Neural progenitor cell (in vitro differentiated cells): ENCODE measurements at regions not wholly inside any gene's neighbourhood (a gene's known extent, or its start where the extent isn't known, plus 50 kb on each side); places are given as distances from the start of the nearest gene placed in this dataset.

Experiments
- DNase-seq: peaks from one replicate; pipeline ENCODE4 v3.0.0-alpha.2; 2016; ENCODE audit warnings: low spot score
- H2AFZ ChIP-seq: fragments of 200-600 bp; sonication (generic); replicated peaks from 2 replicates; pipeline ENCODE4 v1.6.1; 2016; ENCODE audit warnings: antibody characterized with exemption
- H3F3A ChIP-seq: fragments of 200-600 bp; sonication (generic); 2 replicates; pipeline ENCODE4 v1.6.1; 2016; ENCODE audit warnings: antibody characterized with exemption, low read depth
- H3K27ac ChIP-seq: fragments of 200-600 bp; sonication (generic); 2 replicates; pipeline ENCODE4 v1.5.1; 2016; ENCODE audit warnings: mild to moderate bottlenecking
- H3K27me3 ChIP-seq: fragments of 200-600 bp; sonication (generic); 2 replicates; pipeline ENCODE4 v1.6.1; 2016; ENCODE audit warnings: mild to moderate bottlenecking, moderate library complexity
- H3K36me3 ChIP-seq: fragments of 200-600 bp; sonication (generic); 2 replicates; pipeline ENCODE4 v1.5.1; 2016
- H3K4me1 ChIP-seq: fragments of 200-600 bp; sonication (generic); 2 replicates; pipeline ENCODE4 v1.6.1; 2016; ENCODE audit warnings: mixed run types
- H3K4me2 ChIP-seq: fragments of 200-600 bp; sonication (generic); 2 replicates; pipeline ENCODE4 v1.6.1; 2016
- H3K4me3 ChIP-seq: fragments of 200-600 bp; sonication (generic); 2 replicates; pipeline ENCODE4 v1.5.1; 2016
- H3K79me2 ChIP-seq: fragments of 200-600 bp; sonication (generic); 2 replicates; pipeline ENCODE4 v1.6.1; 2016; ENCODE audit warnings: low read depth
- H3K9ac ChIP-seq: fragments of 200-600 bp; sonication (generic); 2 replicates; pipeline ENCODE4 v1.6.1; 2016
- H3K9me3 ChIP-seq: fragments of 200-600 bp; sonication (generic); 2 replicates; pipeline ENCODE4 v1.5.1; 2016; ENCODE audit warnings: low read depth
- H4K20me1 ChIP-seq: fragments of 200-600 bp; sonication (generic); 2 replicates; pipeline ENCODE4 v1.6.1; 2016; ENCODE audit warnings: low read depth
- H3K27ac Mint-ChIP-seq: 3 replicates; pipeline ENCODE4 v1.8.0; 2021; ENCODE audit warnings: mixed read lengths
- H3K27me3 Mint-ChIP-seq: 2 replicates; pipeline ENCODE4 v1.8.0; 2022; ENCODE audit warnings: low read depth, mild to moderate bottlenecking, inconsistent platforms, moderate library complexity, mixed read lengths; ENCODE audit not compliant: insufficient read depth
- H3K36me3 Mint-ChIP-seq: 3 replicates; pipeline ENCODE4 v1.8.0; 2021; ENCODE audit warnings: mixed read lengths
- H3K4me1 Mint-ChIP-seq: 3 replicates; pipeline ENCODE4 v1.8.0; 2021; ENCODE audit warnings: mixed read lengths
- H3K4me3 Mint-ChIP-seq: 3 replicates; pipeline ENCODE4 v1.8.0; 2021; ENCODE audit warnings: mild to moderate bottlenecking, moderate library complexity, mixed read lengths
- H3K9me3 Mint-ChIP-seq: 3 replicates; pipeline ENCODE4 v1.8.0; 2020; ENCODE audit warnings: mixed read lengths
- CTCF ChIP-seq: fragments of 200-600 bp; sonication (generic); IDR thresholded peaks from 2 replicates; pipeline ENCODE4 v1.5.1; 2017; ENCODE audit warnings: antibody characterized with exemption, mild to moderate bottlenecking
- EZH2 ChIP-seq: fragments of 200-600 bp; sonication (generic); IDR thresholded peaks from 2 replicates; pipeline ENCODE4 v1.6.1; 2017; ENCODE audit warnings: antibody characterized with exemption, mild to moderate bottlenecking, moderate library complexity
- EZH2phosphoT487 ChIP-seq: fragments of 200-600 bp; sonication (generic); IDR thresholded peaks from 2 replicates; pipeline ENCODE4 v1.6.1; 2017; ENCODE audit warnings: antibody characterized with exemption

GRCh38 chr9:87006956-87007355 lies 59.6 kb upstream of the GAS1 start:
- no peaks in the 10 kb centered on the region for H3K27me3 Mint-ChIP-seq
- Histone ChIP-seq H3K4me2 (no peak overlapping the region), H4K20me1 (no peaks in the 10 kb centered on the region), H3K79me2 (no peaks in the 10 kb centered on the region), H3K36me3 (no peaks in the 10 kb centered on the region), H3K4me1 (no peaks in the 10 kb centered on the region), H3K4me3 (no peak overlapping the region), H3K27me3 (no peaks in the 10 kb centered on the region), H2AFZ (no peak overlapping the region), H3K27ac (no peak overlapping the region), H3K9ac (no peak overlapping the region), H3K9me3 (no peaks in the 10 kb centered on the region), H3F3A (no peaks in the 10 kb centered on the region)
- peaks cover 2% of the 10 kb centered on the region for H3K9me3 Mint-ChIP-seq
- peaks cover 7% of the 10 kb centered on the region for H3K4me1 Mint-ChIP-seq
- no peak for DNase-seq
- no peak overlapping the region for H3K4me3 Mint-ChIP-seq
- no peaks in the 10 kb centered on the region for H3K36me3 Mint-ChIP-seq
- H3K27ac Mint-ChIP-seq = peak overlapping the region; percentile 1
- no peak for TF ChIP-seq EZH2
- no peak for TF ChIP-seq EZH2phosphoT487
- no peak for TF ChIP-seq CTCF

GRCh38 chr9:87007711-87008366 lies 60.5 kb upstream of the GAS1 start:
- H3K4me2 ChIP-seq = no peak overlapping the region
- Mint-ChIP-seq H3K27ac (no peak overlapping the region), H3K9me3 (peaks cover 4% of the 10 kb centered on the region), H3K4me1 (peaks cover 7% of the 10 kb centered on the region), H3K4me3 (no peak overlapping the region), H3K36me3 (no peaks in the 10 kb centered on the region), H3K27me3 (no peaks in the 10 kb centered on the region)
- no peaks in the 10 kb centered on the region for H4K20me1 ChIP-seq
- H3F3A ChIP-seq = no peaks in the 10 kb centered on the region
- H3K27ac ChIP-seq = no peak overlapping the region
- no peaks in the 10 kb centered on the region for H3K4me1 ChIP-seq
- DNase-seq = no peak
- no peak overlapping the region for H2AFZ ChIP-seq
- no peaks in the 10 kb centered on the region for H3K36me3 ChIP-seq
- H3K9ac ChIP-seq = no peak overlapping the region
- H3K4me3 ChIP-seq = no peak overlapping the region
- H3K27me3 ChIP-seq = no peaks in the 10 kb centered on the region
- no peaks in the 10 kb centered on the region for H3K79me2 ChIP-seq
- TF ChIP-seq CTCF = no peak
- no peak for TF ChIP-seq EZH2phosphoT487
- no peak for TF ChIP-seq EZH2
- no peaks in the 10 kb centered on the region for H3K9me3 ChIP-seq

GRCh38 chr9:87008667-87009066 lies 61.4 kb upstream of the GAS1 start:
- H3K27me3 ChIP-seq = no peaks in the 10 kb centered on the region
- no peak overlapping the region for H3K4me3 Mint-ChIP-seq
- no peak for TF ChIP-seq EZH2phosphoT487
- no peak for TF ChIP-seq EZH2
- TF ChIP-seq CTCF = no peak
- no peaks in the 10 kb centered on the region for H3F3A ChIP-seq
- no peaks in the 10 kb centered on the region for H3K4me1 ChIP-seq
- no peaks in the 10 kb centered on the region for H3K36me3 Mint-ChIP-seq
- H3K9me3 ChIP-seq = no peaks in the 10 kb centered on the region
- peaks cover 5% of the 10 kb centered on the region for H3K9me3 Mint-ChIP-seq
- no peaks in the 10 kb centered on the region for H3K79me2 ChIP-seq
- no peaks in the 10 kb centered on the region for H3K27me3 Mint-ChIP-seq
- no peak overlapping the region for H2AFZ ChIP-seq
- H3K4me3 ChIP-seq = no peak overlapping the region
- H3K4me1 Mint-ChIP-seq = peaks cover 7% of the 10 kb centered on the region
- no peaks in the 10 kb centered on the region for H3K36me3 ChIP-seq
- no peaks in the 10 kb centered on the region for H4K20me1 ChIP-seq
- H3K27ac ChIP-seq = no peak overlapping the region
- no peak overlapping the region for H3K27ac Mint-ChIP-seq
- no peak for DNase-seq
- no peak overlapping the region for H3K9ac ChIP-seq
- no peak overlapping the region for H3K4me2 ChIP-seq
